HUES6 (cell line): ENCODE measurements at regions not wholly inside any gene's neighbourhood (a gene's known extent, or its start where the extent isn't known, plus 50 kb on each side); places are given as distances from the start of the nearest gene placed in this dataset.

ENCODE experiments used
- H3K27ac ChIP-seq: 2 replicates; pipeline ENCODE4 v1.7.0; 2013; ENCODE audit warnings: low read depth, mild to moderate bottlenecking, low read length, inconsistent platforms
- H3K27me3 ChIP-seq: 2 replicates; pipeline ENCODE4 v1.6.1; 2013; ENCODE audit warnings: low read length; ENCODE audit not compliant: control insufficient read depth, insufficient read depth
- H3K36me3 ChIP-seq: 2 replicates; pipeline ENCODE4 v1.6.1; 2013; ENCODE audit warnings: low read length; ENCODE audit not compliant: control insufficient read depth, insufficient read depth
- H3K4me1 ChIP-seq: 2 replicates; pipeline ENCODE4 v1.6.1; 2013; ENCODE audit warnings: low read length; ENCODE audit not compliant: control insufficient read depth, insufficient read depth
- H3K4me3 ChIP-seq: 2 replicates; pipeline ENCODE4 v1.5.1; 2013; ENCODE audit warnings: low read depth, low read length
- H3K9ac ChIP-seq: one replicate; pipeline ENCODE4 v1.6.1; 2013; ENCODE audit warnings: mild to moderate bottlenecking, low read length
- H3K9me3 ChIP-seq: 2 replicates; pipeline ENCODE4 v1.6.1; 2013; ENCODE audit warnings: low read depth, low read length; ENCODE audit not compliant: control insufficient read depth, insufficient read depth

DNA sequence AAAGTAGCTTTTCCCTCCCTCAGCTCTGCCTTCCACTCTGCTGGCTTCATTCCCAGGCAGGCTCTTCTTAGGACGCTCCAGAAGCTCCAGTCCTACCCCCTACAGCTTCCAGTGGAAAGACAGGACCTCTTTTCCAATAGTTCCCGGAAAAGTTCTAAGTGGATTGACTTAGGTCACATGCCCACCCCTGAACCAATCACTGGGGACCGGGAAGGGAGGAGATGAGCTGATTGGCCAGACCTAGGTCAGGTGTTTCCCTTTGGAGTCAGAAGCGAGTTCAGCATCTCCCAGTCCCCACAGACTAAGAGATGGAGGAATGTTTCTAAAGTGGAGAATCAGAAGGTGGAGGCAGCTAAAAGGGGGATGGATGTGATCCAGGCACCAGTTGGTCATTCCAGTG lies 62.9 kb upstream of the KCNG1 start:
- no peaks in the 10 kb centered on the region for H3K27me3 ChIP-seq
- no peaks in the 10 kb centered on the region for H3K9me3 ChIP-seq
- no peak overlapping the region for H3K27ac ChIP-seq
- no peaks in the 10 kb centered on the region for H3K36me3 ChIP-seq
- no peak overlapping the region for H3K4me3 ChIP-seq
- H3K9ac ChIP-seq = no peak overlapping the region
- peaks cover 5% of the 10 kb centered on the region; the same call in 1 of the 2 replicates for H3K4me1 ChIP-seq

DNA sequence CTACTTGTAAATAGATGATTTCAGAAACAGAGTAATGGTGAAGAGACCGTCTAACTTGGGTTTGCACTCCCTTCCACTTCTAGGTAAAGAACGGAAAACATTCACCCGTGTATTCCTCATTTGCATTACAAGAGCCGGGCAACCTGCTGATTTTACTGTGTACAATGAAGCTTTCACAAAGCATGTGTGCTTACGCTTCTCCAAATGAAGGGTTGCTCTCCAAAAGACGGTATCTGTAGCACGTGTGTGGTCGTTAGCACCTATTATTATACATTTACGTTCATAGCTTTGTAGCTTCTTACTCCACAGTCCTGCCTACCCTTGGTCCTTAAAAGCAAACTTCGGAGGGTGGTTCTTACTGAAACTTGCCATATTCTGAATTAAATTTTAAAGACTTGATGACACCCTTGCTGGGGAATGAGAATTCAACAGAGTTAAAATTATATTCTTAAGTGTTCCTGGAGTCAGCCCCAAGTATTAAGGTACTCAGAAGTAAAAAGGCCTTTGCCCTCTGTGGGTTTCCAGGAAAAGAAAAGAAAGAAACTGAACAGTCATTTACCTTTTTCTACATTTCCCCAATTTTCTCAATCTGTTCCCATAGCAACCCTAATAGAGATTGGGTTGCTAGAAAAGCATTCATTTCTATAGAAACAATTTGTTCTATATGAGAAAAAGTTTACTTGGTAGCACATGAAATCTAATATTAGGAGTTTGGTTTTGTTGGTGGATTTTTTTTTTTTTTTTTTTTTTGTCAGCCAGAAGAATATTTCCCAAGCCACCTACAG lies 61.9 kb upstream of the KCNG1 start:
- H3K4me1 ChIP-seq = 0 out of 2 replicates have a peak, but pooled peaks cover 5% of the 10 kb centered on the region
- no peaks in the 10 kb centered on the region for H3K9me3 ChIP-seq
- no peaks in the 10 kb centered on the region for H3K27me3 ChIP-seq
- H3K9ac ChIP-seq = no peak overlapping the region
- no peaks in the 10 kb centered on the region for H3K36me3 ChIP-seq
- no peak overlapping the region for H3K27ac ChIP-seq
- no peak overlapping the region for H3K4me3 ChIP-seq

DNA sequence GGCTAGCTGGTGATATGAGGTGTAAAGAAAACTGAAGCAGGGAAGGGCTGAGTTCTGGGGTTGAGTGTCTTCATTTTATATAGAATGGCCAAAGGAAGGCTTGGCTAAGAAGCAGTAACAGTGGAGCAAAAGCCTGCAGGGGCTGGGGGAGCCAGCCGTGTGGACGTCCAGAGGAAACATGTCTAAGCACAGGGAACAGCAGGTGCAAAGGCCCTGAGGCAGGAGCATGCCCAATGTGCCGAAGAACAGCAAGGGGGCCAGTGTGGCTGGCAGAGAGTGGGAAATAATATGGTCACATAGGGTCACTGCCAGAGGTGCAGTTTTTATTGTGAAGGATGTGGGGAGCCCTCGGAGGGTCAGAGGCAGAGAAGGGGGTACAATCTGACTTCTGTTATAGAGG lies 60.5 kb upstream of the KCNG1 start:
- no peak overlapping the region for H3K27ac ChIP-seq
- no peak overlapping the region for H3K4me3 ChIP-seq
- H3K4me1 ChIP-seq = 0 out of 2 replicates have a peak, but pooled peaks cover 5% of the 10 kb centered on the region
- H3K27me3 ChIP-seq = no peaks in the 10 kb centered on the region
- no peak overlapping the region for H3K9ac ChIP-seq
- H3K9me3 ChIP-seq = no peaks in the 10 kb centered on the region
- H3K36me3 ChIP-seq = no peaks in the 10 kb centered on the region

- no peak overlapping the region for H3K27ac ChIP-seq
- H3K9me3 ChIP-seq = no peaks in the 10 kb centered on the region
- H3K9ac ChIP-seq = no peak overlapping the region
- no peak overlapping the region for H3K4me3 ChIP-seq
- H3K36me3 ChIP-seq = no peaks in the 10 kb centered on the region
- H3K4me1 ChIP-seq = peaks cover 10% of the 10 kb centered on the region
- H3K27me3 ChIP-seq = no peaks in the 10 kb centered on the region
These were observed 60.1 kb upstream of the KCNG1 start for GRCh38 chr20:51082988-51083387.

GRCh38 chr20:51080516-51080915 lies 57.6 kb upstream of the KCNG1 start:
- Histone ChIP-seq H3K36me3 (no peaks in the 10 kb centered on the region), H3K4me1 (peaks cover 16% of the 10 kb centered on the region), H3K27me3 (no peaks in the 10 kb centered on the region), H3K27ac (no peak overlapping the region), H3K9ac (no peak overlapping the region), H3K9me3 (no peaks in the 10 kb centered on the region), H3K4me3 (no peak overlapping the region)

- H3K9ac ChIP-seq = no peak overlapping the region
- H3K27ac ChIP-seq = no peak overlapping the region
- no peaks in the 10 kb centered on the region for H3K9me3 ChIP-seq
- H3K4me1 ChIP-seq = peaks cover 13% of the 10 kb centered on the region
- no peaks in the 10 kb centered on the region for H3K27me3 ChIP-seq
- no peaks in the 10 kb centered on the region for H3K36me3 ChIP-seq
- no peak overlapping the region for H3K4me3 ChIP-seq
These were observed 56.6 kb upstream of the KCNG1 start for GRCh38 chr20:51079488-51079887.

GRCh38 chr20:51077686-51078060 lies 54.8 kb upstream of the KCNG1 start:
- Histone ChIP-seq H3K36me3 (no peaks in the 10 kb centered on the region), H3K4me1 (peaks cover 12% of the 10 kb centered on the region), H3K9ac (no peak overlapping the region), H3K9me3 (no peaks in the 10 kb centered on the region), H3K4me3 (no peak overlapping the region), H3K27me3 (no peaks in the 10 kb centered on the region), H3K27ac (no peak overlapping the region)

DNA sequence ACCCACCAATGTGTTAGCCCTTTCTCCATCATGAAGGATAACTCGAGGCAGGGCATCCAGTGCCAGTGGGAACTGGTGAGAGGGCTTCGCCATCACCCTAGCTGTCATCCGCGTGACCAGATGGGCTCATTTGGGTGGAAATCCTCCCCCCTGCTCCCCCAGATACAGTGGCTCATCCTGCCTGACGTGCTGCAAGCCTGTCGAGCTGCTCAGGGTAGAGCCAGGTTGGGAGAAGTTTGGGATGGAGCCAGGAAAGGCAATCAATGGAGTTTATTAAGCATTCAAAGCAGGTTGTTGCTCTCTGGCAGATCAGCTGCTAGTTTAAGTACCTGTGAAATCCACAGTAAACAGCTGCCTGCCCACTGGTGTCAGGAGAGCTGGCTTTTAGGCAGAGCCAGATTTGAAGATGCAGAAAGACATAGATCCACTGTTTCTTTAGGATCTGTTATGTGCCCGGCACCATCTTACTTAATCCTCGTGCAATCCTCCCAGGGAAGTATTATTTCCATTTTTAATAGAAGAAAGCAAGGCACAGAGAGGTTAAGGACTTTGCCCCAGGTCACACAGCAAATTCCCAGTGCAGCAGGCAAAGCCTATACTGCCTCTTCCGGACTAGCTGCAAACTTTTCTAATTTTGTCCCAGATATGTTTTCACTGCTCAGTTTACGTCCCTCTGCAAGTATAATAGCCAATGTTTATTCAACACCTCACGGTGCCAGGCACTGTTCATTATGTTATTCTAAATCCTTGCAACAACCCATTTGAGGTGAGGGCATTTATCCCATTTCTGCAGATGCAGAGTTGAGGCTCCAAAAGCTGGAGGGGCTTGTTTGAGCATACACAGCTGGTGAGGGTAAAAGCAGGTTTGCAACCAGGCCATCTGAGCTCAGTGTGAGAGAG lies 54.1 kb upstream of the KCNG1 start:
- no peaks in the 10 kb centered on the region for H3K9me3 ChIP-seq
- no peaks in the 10 kb centered on the region for H3K36me3 ChIP-seq
- H3K4me3 ChIP-seq = no peak overlapping the region
- H3K27me3 ChIP-seq = no peaks in the 10 kb centered on the region
- no peak overlapping the region for H3K9ac ChIP-seq
- H3K27ac ChIP-seq = no peak overlapping the region
- peaks cover 12% of the 10 kb centered on the region for H3K4me1 ChIP-seq

DNA sequence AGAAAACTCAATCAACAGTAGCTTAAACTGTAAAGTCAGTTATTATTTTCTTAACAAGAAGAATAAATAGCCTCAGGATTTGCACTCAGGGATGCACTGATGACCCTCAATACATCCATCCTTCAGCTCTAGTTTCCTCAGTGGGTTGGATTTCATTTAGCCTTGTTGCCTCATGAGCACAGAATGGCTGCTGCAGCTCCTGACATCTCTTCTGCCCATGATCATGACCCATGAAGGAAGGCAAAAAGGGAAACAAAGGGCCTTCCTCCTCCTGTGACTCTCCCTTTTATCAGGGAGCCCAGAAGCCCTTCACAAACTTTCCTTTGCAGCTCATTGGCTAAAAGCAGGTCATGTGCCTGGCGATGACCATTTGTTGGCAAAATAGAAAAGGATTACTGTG lies 51.2 kb upstream of the KCNG1 start:
- Histone ChIP-seq H3K36me3 (no peaks in the 10 kb centered on the region), H3K27ac (no peak overlapping the region), H3K4me3 (no peak overlapping the region), H3K9ac (no peak overlapping the region), H3K9me3 (no peaks in the 10 kb centered on the region), H3K27me3 (no peaks in the 10 kb centered on the region), H3K4me1 (peaks cover 12% of the 10 kb centered on the region)
